C4-2B (cell line): ENCODE measurements at regions not wholly inside any gene's neighbourhood (a gene's known extent, or its start where the extent isn't known, plus 50 kb on each side); places are given as distances from the start of the nearest gene placed in this dataset.

ENCODE experiments used
- ZFX ChIP-seq: fragments of 450-650 bp; IDR thresholded peaks from 2 replicates; pipeline ENCODE4 v1.6.1; 2017
- TF ChIP-seq, protein P1 (sequence below): fragments of 450-650 bp; conservative IDR thresholded peaks from 2 replicates; pipeline ENCODE4 v1.5.1; 2017; ENCODE audit warnings: mild to moderate bottlenecking

DNA sequence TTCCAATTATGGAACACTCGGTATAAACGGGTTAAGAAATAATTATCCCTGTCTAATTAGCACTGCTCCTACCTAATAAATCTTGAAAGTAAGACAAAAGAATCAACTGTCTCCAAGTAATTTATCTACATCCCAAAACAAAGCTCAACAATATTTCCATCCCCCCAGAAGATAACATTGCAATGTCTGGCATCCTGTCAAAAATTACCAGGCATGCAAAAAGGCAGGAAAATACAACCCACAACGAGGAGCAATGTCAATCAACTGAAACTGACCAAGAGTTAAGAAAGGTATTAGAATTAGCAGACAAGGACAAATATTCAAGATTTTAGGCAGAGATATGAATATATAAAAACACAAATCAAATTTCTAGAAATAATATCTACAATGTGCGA, 84.5 kb upstream of the SVIL start:
- TF ChIP-seq, protein P1, sequence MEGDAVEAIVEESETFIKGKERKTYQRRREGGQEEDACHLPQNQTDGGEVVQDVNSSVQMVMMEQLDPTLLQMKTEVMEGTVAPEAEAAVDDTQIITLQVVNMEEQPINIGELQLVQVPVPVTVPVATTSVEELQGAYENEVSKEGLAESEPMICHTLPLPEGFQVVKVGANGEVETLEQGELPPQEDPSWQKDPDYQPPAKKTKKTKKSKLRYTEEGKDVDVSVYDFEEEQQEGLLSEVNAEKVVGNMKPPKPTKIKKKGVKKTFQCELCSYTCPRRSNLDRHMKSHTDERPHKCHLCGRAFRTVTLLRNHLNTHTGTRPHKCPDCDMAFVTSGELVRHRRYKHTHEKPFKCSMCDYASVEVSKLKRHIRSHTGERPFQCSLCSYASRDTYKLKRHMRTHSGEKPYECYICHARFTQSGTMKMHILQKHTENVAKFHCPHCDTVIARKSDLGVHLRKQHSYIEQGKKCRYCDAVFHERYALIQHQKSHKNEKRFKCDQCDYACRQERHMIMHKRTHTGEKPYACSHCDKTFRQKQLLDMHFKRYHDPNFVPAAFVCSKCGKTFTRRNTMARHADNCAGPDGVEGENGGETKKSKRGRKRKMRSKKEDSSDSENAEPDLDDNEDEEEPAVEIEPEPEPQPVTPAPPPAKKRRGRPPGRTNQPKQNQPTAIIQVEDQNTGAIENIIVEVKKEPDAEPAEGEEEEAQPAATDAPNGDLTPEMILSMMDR = no peak
- TF ChIP-seq ZFX = no peak
